H9 (cell line): ENCODE measurements at regions not wholly inside any gene's neighbourhood (a gene's known extent, or its start where the extent isn't known, plus 50 kb on each side); places are given as distances from the start of the nearest gene placed in this dataset.

Source experiments
- DNase-seq: peaks from one replicate; pipeline ENCODE4 v3.0.0-alpha.2; 2017
- H2AFZ ChIP-seq: one replicate; pipeline ENCODE4 v1.6.1; 2013; ENCODE audit warnings: mild to moderate bottlenecking, low read length, control low read depth, moderate library complexity
- H2AK5ac ChIP-seq: 2 replicates; pipeline ENCODE4 v1.6.1; 2013; ENCODE audit warnings: low read length, control low read depth, mixed read lengths; ENCODE audit not compliant: insufficient read length
- H2BK120ac ChIP-seq: one replicate; pipeline ENCODE4 v1.6.1; 2013; ENCODE audit warnings: low read depth, mild to moderate bottlenecking, low read length, control low read depth, inconsistent platforms; ENCODE audit not compliant: poor library complexity, severe bottlenecking
- H2BK12ac ChIP-seq: 2 replicates; pipeline ENCODE4 v1.6.1; 2013; ENCODE audit warnings: low read length, control low read depth, mixed read lengths, low read depth; ENCODE audit not compliant: insufficient read length
- H2BK15ac ChIP-seq: 2 replicates; pipeline ENCODE4 v1.6.1; 2013; ENCODE audit warnings: low read depth, low read length, control low read depth
- H2BK20ac ChIP-seq: one replicate; pipeline ENCODE4 v1.6.1; 2013; ENCODE audit warnings: low read depth, mild to moderate bottlenecking, low read length, control low read depth, inconsistent platforms; ENCODE audit not compliant: poor library complexity, severe bottlenecking
- H2BK5ac ChIP-seq: 2 replicates; pipeline ENCODE4 v1.6.1; 2013; ENCODE audit warnings: low read length, control low read depth, mixed read lengths; ENCODE audit not compliant: insufficient read length
- H3K14ac ChIP-seq: 2 replicates; pipeline ENCODE4 v1.6.1; 2013; ENCODE audit warnings: low read length, control low read depth; ENCODE audit not compliant: insufficient read depth
- H3K18ac ChIP-seq: 2 replicates; pipeline ENCODE4 v1.6.1; 2013; ENCODE audit warnings: low read depth, mild to moderate bottlenecking, mixed read lengths, low read length, control low read depth; ENCODE audit not compliant: insufficient read length
- H3K23ac ChIP-seq: 2 replicates; pipeline ENCODE4 v1.6.1; 2013; ENCODE audit warnings: low read length, control low read depth, mixed read lengths, low read depth; ENCODE audit not compliant: insufficient read length
- H3K23me2 ChIP-seq: 2 replicates; pipeline ENCODE4 v1.6.1; 2013; ENCODE audit warnings: low read depth, mild to moderate bottlenecking, mixed read lengths, low read length, control low read depth; ENCODE audit not compliant: insufficient read length, poor library complexity, severe bottlenecking
- H3K27ac ChIP-seq: 2 replicates; pipeline ENCODE4 v1.5.1; 2013; ENCODE audit warnings: low read length, control low read depth, mixed read lengths, low read depth; ENCODE audit not compliant: insufficient read length
- H3K27me3 ChIP-seq: 2 replicates; pipeline ENCODE4 v1.6.1; 2013; ENCODE audit warnings: low read length, control low read depth, inconsistent platforms; ENCODE audit not compliant: insufficient read depth
- H3K4ac ChIP-seq: 2 replicates; pipeline ENCODE4 v1.6.1; 2013; ENCODE audit warnings: low read depth, mild to moderate bottlenecking, control low read depth, inconsistent platforms, low read length, moderate library complexity
- H3K4me1 ChIP-seq: 2 replicates; pipeline ENCODE4 v1.6.1; 2013; ENCODE audit warnings: low read length, control low read depth, inconsistent platforms; ENCODE audit not compliant: insufficient read depth
- H3K4me2 ChIP-seq: 2 replicates; pipeline ENCODE4 v1.6.1; 2013; ENCODE audit warnings: low read length, control low read depth, mixed read lengths; ENCODE audit not compliant: insufficient read length, insufficient read depth
- H3K56ac ChIP-seq: 2 replicates; pipeline ENCODE4 v1.6.1; 2013; ENCODE audit warnings: low read depth, mild to moderate bottlenecking, mixed read lengths, low read length, control low read depth; ENCODE audit not compliant: insufficient read length
- H3K79me1 ChIP-seq: 2 replicates; pipeline ENCODE4 v1.6.1; 2013; ENCODE audit warnings: low read depth, mild to moderate bottlenecking, moderate library complexity, low read length, control low read depth, inconsistent platforms; ENCODE audit not compliant: insufficient read depth, poor library complexity, severe bottlenecking
- H3K79me2 ChIP-seq: 2 replicates; pipeline ENCODE4 v1.6.1; 2013; ENCODE audit warnings: low read length, control low read depth, inconsistent platforms; ENCODE audit not compliant: insufficient read depth
- H3K9ac ChIP-seq: 2 replicates; pipeline ENCODE4 v1.6.1; 2013; ENCODE audit warnings: low read length, control low read depth, mixed read lengths; ENCODE audit not compliant: insufficient read length; ENCODE audit errors: extremely low read depth
- H3K9me3 ChIP-seq: one replicate; pipeline ENCODE4 v1.6.1; 2013; ENCODE audit warnings: low read depth, low read length, inconsistent platforms; ENCODE audit not compliant: control insufficient read depth
- H3T11ph ChIP-seq: one replicate; pipeline ENCODE4 v1.6.1; 2013; ENCODE audit warnings: mild to moderate bottlenecking, low read length, control low read depth, inconsistent platforms
- H4K20me1 ChIP-seq: one replicate; pipeline ENCODE4 v1.6.1; 2013; ENCODE audit not compliant: control insufficient read depth, insufficient read length, insufficient read depth
- H4K5ac ChIP-seq: 2 replicates; pipeline ENCODE4 v1.6.1; 2013; ENCODE audit warnings: low read depth, mild to moderate bottlenecking, mixed read lengths, low read length, control low read depth; ENCODE audit not compliant: insufficient read length
- H4K8ac ChIP-seq: replicated peaks from 2 replicates; pipeline ENCODE4 v1.6.1; 2013; ENCODE audit warnings: low read length, control low read depth, mixed read lengths, low read depth; ENCODE audit not compliant: insufficient read length
- H4K91ac ChIP-seq: 2 replicates; pipeline ENCODE4 v1.6.1; 2013; ENCODE audit warnings: low read depth, mild to moderate bottlenecking, moderate library complexity, mixed read lengths, low read length, control low read depth; ENCODE audit not compliant: insufficient read length
- H3K27ac Mint-ChIP-seq, 3 experiments: 2 replicates in 2 of 3; 3 replicates in 1 of 3; pipeline ENCODE4 v1.8.0; 2020 to 2021; ENCODE audit warnings: mixed read lengths in 3 of 3, mild to moderate bottlenecking in 1 of 3, moderate library complexity in 1 of 3
- H3K27me3 Mint-ChIP-seq: 2 replicates; pipeline ENCODE4 v1.8.0; 2021; ENCODE audit warnings: low read depth, mild to moderate bottlenecking, moderate library complexity, mixed read lengths
- H3K36me3 Mint-ChIP-seq, 3 experiments: 2 replicates in 2 of 3; 3 replicates in 1 of 3; pipeline ENCODE4 v1.8.0; 2020 to 2021; ENCODE audit warnings: low read depth in 3 of 3, mixed read lengths in 3 of 3; ENCODE audit not compliant: insufficient read depth in 1 of 3
- H3K4me1 Mint-ChIP-seq, 2 experiments: 2 replicates each; pipeline ENCODE4 v1.8.0; 2020; ENCODE audit warnings: mixed read lengths in 2 of 2
- H3K4me3 Mint-ChIP-seq, 2 experiments: 2 replicates in 1 of 2; 3 replicates in 1 of 2; pipeline ENCODE4 v1.8.0; 2020 to 2021; ENCODE audit warnings: mild to moderate bottlenecking in 2 of 2, mixed read lengths in 2 of 2, moderate library complexity in 1 of 2
- H3K9me3 Mint-ChIP-seq, 2 experiments: 2 replicates in 1 of 2; 3 replicates in 1 of 2; pipeline ENCODE4 v1.8.0; 2020; ENCODE audit warnings: mild to moderate bottlenecking in 2 of 2, mixed read lengths in 2 of 2, moderate library complexity in 1 of 2
- CTCF ChIP-seq: fragments of 200-600 bp; sonication (generic); conservative IDR thresholded peaks from 3 replicates; pipeline ENCODE4 v1.8.0; 2021; ENCODE audit warnings: antibody characterized with exemption, mild to moderate bottlenecking
- WGBS: extraction: QIAGEN DNeasy Blood & Tissue Kit; methylation state at CpG from one replicate; pipeline ENCODE4 v1.1.7; 2013; ENCODE audit warnings: missing lambda C conversion rate, low lambda C conversion rate, mixed read lengths; ENCODE audit not compliant: insufficient read length; ENCODE audit errors: extremely low coverage; 5-methylcytosine and 5-hydroxymethylcytosine counted together

- Histone ChIP-seq H3K56ac (no peak overlapping the region), H3K4ac (no peak overlapping the region), H2BK5ac (no peak overlapping the region), H2AFZ (no peak overlapping the region), H3K23me2 (no peaks in the 10 kb centered on the region), H3T11ph (no peak overlapping the region), H3K27ac (no peak overlapping the region), H3K9ac (no peak overlapping the region), H3K4me2 (no peak overlapping the region), H3K18ac (no peak overlapping the region), H3K14ac (no peak overlapping the region), H2BK12ac (no peak overlapping the region), H2AK5ac (no peak overlapping the region), H3K27me3 (no peaks in the 10 kb centered on the region), H3K4me1 (no peaks in the 10 kb centered on the region), H4K8ac (no peak overlapping the region), H4K91ac (no peak overlapping the region), H2BK15ac (no peak overlapping the region), H4K20me1 (no peaks in the 10 kb centered on the region), H2BK120ac (no peak overlapping the region), H3K9me3 (no peaks in the 10 kb centered on the region), H3K79me1 (no peaks in the 10 kb centered on the region), H3K79me2 (no peaks in the 10 kb centered on the region), H4K5ac (no peak overlapping the region), H2BK20ac (no peak overlapping the region), H3K23ac (no peak overlapping the region)
- no peak for TF ChIP-seq CTCF
- Mint-ChIP-seq H3K4me1 (no peaks in the 10 kb centered on the region), H3K36me3 (no peaks in the 10 kb centered on the region), H3K27ac (no peak overlapping the region), H3K27me3 (no peaks in the 10 kb centered on the region), H3K4me3 (no peak overlapping the region), H3K9me3 (no peaks in the 10 kb centered on the region)
- WGBS = no CpG with 5 or more reads among the region's 4 CpGs
- no peak for DNase-seq
These were observed 655.9 kb upstream of the SOX11 start for GRCh38 chr2:5036256-5036655.
